ENCODE measurements at regions not wholly inside any gene's neighbourhood (a gene's known extent, or its start where the extent isn't known, plus 50 kb on each side); places are given as distances from the start of the nearest gene placed in this dataset.
"Not testable (repeated sequence)": the region's sequence is repeated elsewhere in the genome, so short reads cannot be mapped to it uniquely, and the experiment has no call there.

DNA sequence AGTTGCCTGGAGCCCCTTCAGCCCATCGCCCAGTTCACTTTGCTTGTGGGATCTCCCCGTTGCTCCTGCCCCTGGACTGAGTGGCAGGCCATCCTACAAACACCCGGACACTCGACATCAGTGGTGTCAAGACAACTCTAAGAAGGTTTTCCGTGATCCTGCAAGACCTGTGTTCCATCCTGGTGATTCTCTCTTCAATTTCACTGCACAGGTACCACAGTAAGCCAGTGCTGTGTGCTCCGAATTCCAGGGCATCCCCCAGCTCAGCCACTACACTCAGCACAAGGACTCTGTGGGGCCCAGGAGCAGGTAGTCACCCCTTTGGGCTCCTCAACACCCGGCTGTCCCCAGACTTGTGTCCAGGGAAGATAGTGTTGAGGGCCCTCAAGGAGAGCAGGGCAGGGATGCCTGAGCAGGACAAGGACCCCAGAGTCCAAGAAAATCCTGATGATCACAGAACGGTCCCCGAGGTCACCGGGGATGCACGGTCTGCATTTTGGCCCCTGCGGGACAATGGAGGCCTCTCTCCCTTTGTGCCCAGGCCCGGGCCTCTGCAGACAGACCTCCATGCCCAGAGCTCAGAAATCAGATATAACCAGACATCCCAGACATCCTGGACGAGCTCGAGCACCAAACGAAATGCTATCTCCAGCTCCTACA, 146.9 kb upstream of the C1QTNF3 start:
- not testable (repeated sequence) for DNase-seq

DNA sequence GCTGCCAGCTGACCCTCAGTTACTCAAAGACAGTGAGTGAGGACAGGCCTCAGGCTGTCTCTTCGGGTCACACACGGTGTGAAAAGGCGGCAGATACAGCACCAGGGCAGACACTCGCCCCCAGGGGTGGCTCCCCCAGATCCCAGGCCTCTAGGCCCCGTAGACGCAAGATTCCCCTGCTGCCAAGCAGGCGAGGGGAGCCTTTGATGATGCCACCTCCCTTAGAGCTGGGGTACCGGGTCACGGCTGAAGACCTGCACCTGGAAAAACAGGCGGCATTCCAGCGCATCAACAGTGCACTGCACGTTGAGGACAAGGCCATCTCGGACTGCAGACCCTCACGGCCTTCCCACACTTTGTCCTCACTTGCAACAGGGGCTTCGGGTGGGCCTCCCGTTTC, 147.5 kb upstream of the C1QTNF3 start:
- not testable (repeated sequence) for DNase-seq

GRCh38 chr5:34191279-34191744, 148.3 kb upstream of the C1QTNF3 start:
- not testable (repeated sequence) for DNase-seq

- DNase-seq: not testable (repeated sequence)
Observed at GRCh38 chr5:34192064-34192922, 149.3 kb upstream of the C1QTNF3 start.

DNA sequence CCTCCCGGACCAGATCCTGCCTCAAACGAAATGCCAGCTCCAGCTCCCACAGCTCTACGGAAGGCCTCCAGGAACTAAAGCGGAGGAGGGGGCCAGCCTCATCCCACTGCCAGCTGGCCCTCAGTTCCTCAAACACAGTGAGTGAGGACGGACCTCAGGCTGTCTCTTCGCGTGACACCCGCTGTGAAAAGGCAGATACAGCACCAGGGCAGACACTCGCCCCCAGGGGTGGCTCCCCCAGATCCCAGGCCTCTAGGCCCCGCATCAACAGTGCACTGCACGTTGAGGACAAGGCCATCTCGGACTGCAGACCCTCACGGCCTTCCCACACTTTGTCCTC, 149.9 kb upstream of the C1QTNF3 start:
- DNase-seq: not testable (repeated sequence)

- DNase-seq: not testable (repeated sequence)
Observed at GRCh38 chr5:34193297-34193696, 150.3 kb upstream of the C1QTNF3 start.

DNA sequence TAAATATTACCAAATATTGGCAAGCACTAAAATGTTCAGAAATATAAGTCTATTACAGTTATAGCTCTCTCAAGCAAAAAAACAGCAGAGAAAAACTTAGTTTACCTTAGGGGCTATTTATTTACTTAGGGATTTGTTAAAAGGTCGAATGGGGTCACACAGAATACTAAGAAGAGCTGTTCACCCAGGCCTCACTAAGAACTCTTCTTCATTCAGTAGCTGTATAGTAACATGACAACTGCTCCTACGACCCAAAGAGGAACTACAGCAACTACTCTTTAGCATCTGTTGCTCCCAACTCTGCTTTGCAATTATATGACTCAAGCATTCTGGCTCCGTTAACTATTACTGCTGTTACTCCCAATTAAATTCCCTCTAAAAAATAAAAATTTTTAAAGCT, 150.8 kb upstream of the C1QTNF3 start:
- not testable (repeated sequence) for DNase-seq

DNA sequence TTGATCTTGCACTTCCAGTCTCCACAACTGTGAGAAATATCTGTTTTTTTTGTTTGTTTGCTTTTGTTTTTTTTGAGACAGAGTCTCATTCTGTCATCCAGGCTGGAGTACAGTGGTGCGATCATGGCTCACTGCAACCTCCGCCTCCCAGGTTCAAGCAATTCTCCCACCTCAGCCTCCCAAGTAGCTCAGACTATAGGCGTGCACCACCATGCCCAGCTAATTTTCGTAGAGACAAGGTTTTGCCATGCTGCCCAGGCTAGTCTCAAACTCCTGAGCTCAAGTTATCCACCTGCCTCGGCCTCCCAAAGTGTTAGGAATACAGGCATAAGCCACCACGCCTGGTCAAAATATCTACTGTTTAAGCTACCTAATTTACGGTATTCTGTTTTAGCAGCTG, 153.1 kb upstream of the C1QTNF3 start:
- not testable (repeated sequence) for DNase-seq

DNA sequence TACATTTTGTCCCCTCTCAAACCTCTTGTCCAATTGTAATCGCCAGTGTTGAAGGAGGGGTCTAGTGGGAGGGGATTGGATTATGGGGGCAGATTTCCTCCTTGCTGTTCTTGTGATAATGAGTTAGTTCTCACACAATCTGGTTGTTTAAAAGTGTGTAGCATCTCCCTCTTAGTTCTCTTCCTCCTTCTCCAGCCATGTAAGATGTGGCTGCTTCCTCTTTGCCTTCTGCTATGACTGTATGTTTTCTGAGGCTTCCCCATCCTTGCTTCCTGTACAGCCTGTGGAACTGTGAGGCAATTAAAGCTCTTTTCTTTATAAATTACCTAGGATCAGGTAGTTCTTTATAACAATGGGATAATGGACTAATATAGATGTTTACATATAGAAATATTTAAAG, 162.3 kb upstream of the C1QTNF3 start:
- not testable (repeated sequence) for DNase-seq

DNA sequence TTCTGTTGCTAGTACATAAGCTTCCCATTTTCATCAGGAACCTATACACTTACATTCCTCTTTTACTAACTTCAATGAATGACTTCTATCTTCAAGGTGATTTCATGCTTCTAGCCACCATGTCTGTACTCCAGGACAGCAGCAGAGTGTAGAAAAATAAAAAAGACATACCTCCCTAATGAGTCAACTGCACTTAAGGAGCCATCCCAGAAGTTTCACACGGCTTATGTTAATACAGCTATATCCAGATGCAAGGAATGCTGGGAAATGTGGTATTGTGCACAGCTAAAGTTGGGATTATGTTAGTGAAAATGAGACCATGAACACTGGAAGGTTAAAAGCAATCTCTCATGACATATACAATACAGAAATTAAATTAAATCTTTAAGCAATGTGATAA, 174.4 kb upstream of the C1QTNF3 start:
- not testable (repeated sequence) for DNase-seq

GRCh38 chr5:34221329-34222073, 178.5 kb upstream of the C1QTNF3 start:
- DNase-seq: not testable (repeated sequence)

DNA sequence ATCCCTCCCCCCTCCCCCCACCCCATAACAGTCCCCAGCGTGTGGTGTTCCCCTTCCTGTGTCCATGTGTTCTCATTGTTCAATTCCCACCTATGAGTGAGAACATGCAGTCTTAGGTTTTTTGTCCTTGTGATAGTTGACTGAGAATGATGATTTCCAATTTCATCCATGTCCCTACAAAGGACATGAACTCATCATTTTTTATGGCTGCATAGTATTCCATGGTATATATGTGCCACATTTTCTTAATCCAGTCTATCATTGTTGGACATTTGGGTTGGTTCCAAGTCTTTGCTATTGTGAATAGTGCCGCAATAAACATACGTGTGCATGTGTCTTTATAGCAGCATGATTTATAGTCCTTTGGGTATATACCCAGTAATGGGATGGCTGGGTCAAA, 180.1 kb upstream of the C1QTNF3 start:
- not testable (repeated sequence) for DNase-seq

DNA sequence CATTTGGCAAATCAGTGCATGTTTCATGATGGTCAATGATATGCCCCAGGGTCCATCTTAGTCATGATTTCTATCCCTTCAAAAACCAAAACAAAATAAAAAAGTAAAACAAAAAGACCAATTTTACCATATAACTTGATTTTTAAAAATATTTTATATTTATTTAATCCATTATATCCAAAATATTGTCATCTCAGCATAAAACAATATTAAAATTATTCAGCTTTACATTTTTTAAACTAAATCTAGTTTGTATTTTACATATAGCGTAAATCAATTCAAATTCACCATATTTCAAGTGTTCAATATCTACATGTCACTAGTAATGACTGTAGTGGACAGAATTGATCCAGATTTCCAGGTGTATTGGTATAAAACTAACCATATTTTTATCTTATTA, 187.4 kb upstream of the C1QTNF3 start:
- not testable (repeated sequence) for DNase-seq

GRCh38 chr5:34243802-34244201, 200.8 kb upstream of the C1QTNF3 start:
- not testable (repeated sequence) for DNase-seq

DNA sequence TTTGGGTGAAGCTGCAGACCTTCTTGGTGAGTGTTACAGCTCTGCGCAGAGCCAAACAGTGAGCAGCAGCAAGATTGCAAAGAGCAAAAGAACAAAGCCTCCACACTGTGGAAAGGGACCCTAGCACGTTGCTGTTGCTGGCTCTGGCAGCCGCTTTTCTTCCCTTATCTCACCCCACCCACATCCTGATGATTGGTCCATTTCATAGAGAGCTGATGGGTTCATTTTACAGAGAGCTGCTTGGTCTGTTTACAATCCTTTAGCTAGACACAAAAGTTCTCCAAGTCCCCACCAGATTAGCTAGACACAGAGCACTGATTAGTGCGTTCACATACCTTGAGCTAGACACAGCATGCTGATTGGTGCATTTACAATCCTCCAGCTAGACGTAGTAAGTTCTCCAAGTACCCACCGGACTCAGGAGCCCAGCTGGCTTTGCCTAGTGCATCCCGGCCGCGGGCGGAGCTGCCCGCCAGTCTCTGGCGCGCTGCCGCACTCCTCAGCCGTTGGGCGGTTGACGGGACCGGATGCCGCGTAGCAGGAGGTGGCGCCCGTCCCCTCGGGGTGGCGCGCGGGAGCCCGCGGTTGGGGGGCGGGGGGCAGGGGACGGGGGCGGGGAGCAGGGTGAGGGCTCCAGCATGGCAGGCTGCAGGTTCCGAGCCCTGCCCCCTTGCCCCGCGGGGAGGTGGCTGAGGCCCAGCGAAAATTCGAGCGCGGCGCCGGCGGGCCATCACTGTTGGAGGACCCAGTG, 201.4 kb upstream of the C1QTNF3 start:
- DNase-seq: not testable (repeated sequence)

DNA sequence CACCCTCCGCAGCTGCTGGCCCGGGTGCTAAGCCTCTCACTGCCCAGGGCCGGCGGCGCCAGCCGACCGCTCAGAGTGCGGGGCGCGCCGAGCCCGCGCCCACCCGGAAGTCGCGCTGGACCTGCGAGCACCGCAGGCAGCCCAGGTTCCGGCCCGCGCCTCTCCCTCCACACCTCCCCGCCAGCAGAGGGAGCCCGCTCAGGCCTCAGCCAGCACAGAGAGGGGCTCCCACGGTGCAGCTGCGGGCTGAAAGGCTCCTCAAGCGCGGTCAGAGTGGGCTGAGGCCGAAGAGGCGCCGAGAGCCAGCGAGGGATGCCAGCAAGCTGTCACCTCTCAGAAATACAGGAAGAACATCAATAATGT, 202.0 kb upstream of the C1QTNF3 start:
- not testable (repeated sequence) for DNase-seq

GRCh38 chr5:34245813-34246212, 202.8 kb upstream of the C1QTNF3 start:
- not testable (repeated sequence) for DNase-seq

DNA sequence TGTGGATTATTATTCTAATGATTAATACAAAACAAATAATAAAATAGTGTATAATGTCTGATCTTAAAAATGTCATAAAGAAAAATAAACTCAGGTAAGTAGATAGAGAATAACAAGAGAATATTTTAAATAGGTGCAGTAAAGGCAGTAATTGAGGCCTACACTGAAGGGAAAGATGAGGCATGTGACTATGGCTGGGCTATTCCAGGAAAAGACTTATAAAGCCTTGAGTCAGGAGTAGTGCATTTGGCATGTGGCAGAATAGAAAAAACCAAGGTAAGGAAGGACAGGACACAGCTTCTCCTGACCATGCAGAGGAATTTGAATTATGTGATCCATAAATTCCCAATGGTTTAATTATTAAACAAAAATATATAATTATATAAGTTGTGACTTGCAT, 215.6 kb upstream of the C1QTNF3 start:
- DNase-seq: not testable (repeated sequence)

DNA sequence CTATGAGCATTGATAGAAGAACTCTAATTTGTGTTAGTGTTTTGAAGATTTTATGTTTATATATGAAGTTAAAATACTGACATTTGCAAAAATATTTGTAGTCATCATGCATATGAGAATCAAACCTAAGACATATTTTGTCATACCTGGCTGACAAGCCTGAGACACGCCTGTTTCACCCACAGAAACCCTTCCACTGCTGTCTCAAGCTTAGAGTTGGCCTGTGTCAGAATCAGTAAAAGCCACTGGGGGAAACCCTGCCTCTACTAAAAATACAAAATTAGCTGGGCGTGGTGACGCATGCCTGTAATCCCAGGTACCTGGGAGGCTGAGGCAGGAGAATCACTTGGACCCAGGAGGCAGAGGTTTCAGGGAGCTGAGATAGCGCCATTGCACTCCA, 218.0 kb upstream of the C1QTNF3 start:
- not testable (repeated sequence) for DNase-seq

- DNase-seq: not testable (repeated sequence)
Observed at GRCh38 chr5:34266151-34266550, 223.1 kb upstream of the C1QTNF3 start.

GRCh38 chr5:34296759-34297158, 253.7 kb upstream of the C1QTNF3 start:
- DNase-seq: not testable (repeated sequence)

DNA sequence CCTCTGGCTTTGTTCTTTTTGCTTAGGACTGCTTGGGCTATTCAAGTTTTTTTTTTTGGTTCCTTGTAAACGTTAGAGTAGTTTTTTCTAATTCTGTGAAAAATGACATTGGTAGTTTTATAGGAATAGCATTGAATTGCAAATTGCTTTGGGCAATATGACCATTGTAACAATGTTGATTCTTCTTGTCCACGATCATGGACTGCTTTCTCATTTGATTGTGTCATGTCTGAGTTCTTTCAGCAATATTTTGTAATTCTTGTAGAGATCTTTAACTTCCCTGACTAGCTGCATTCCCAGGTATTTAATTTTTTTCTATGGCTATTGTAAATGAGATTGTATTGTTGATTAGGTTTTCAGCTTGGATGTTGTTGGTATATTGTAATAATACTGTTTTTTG, 286.2 kb upstream of the C1QTNF3 start:
- DNase-seq: not testable (repeated sequence)

All from SIG-M5 (cell line).